Spleen (tissue), 7 donors: ENCODE measurements at regions not wholly inside any gene's neighbourhood (a gene's known extent, or its start where the extent isn't known, plus 50 kb on each side); places are given as distances from the start of the nearest gene placed in this dataset.

Experiments
- POLR2AphosphoS5 ChIP-seq, 3 donors: sonication (generic); formaldehyde crosslinking; IDR thresholded peaks; one replicate each; pipeline ENCODE4 v1.5.1; 2017; ENCODE audit warnings: antibody characterized with exemption in 3 of 3
- TF ChIP-seq, protein P1 (sequence below), 11 experiments: fragments of 200-600 bp in 7 of 11; fragments of 450-650 bp in 4 of 11; sonication (generic) in 4 of 11; IDR thresholded peaks in 8 of 11; conservative IDR thresholded peaks in 3 of 11; 1 replicate in 7 of 11; 2 replicates in 4 of 11; pipeline versions ENCODE4 v1.4.0 to v1.8.0; 2016 to 2021; ENCODE audit warnings: antibody characterized with exemption in 11 of 11, inconsistent platforms in 4 of 11, mild to moderate bottlenecking in 1 of 11
- donor health status: DM: no; HTN: no; CAD: no; lungs with moderate emphysema.
- donor health status: DM: no; HTN: no; CAD: no.
- donor health status: DM: no; HTN: no; CAD: no.

DNA sequence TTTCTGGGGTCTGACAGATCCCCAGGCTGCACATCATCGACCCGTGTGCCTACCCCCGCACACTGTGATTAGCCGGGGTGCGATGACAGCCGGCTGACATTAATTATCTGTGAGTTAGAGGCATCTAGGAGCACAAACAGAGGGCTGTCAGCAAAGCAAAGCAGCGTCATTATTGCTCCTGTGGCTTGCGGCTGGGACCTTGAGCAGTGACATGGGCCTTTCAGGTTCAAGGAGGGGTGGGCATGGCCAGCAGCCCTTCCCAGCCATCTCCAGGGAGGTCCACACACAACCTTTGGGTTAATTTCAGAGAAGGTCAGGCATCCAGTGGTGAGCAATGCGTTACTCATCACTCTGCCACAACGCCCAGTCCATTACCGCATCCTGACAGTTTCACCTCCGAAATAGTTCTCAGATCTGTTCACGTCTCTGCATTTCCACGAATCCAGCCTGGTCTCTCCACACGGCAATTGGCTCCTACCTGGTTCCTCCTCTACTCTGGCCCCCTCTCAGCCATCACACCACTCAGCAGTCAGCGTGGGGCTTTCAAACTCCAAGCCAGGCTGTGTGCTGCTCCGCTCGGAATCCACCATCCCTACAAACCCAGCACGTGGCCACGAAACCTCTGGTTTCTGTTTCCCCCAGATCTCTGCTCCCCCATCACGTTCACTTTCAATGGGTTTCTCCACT is 249.7 kb upstream of the C16orf82 start:
- no peak for TF ChIP-seq POLR2AphosphoS5 (IDR thresholded peaks at IDR 0.05)
- TF ChIP-seq, protein P1, sequence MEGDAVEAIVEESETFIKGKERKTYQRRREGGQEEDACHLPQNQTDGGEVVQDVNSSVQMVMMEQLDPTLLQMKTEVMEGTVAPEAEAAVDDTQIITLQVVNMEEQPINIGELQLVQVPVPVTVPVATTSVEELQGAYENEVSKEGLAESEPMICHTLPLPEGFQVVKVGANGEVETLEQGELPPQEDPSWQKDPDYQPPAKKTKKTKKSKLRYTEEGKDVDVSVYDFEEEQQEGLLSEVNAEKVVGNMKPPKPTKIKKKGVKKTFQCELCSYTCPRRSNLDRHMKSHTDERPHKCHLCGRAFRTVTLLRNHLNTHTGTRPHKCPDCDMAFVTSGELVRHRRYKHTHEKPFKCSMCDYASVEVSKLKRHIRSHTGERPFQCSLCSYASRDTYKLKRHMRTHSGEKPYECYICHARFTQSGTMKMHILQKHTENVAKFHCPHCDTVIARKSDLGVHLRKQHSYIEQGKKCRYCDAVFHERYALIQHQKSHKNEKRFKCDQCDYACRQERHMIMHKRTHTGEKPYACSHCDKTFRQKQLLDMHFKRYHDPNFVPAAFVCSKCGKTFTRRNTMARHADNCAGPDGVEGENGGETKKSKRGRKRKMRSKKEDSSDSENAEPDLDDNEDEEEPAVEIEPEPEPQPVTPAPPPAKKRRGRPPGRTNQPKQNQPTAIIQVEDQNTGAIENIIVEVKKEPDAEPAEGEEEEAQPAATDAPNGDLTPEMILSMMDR (IDR thresholded peaks at IDR 0.05 in 8 of 11, conservative IDR thresholded peaks at IDR 0.05 in 3 of 11), result no peak
